Ectodermal cell (in vitro differentiated cells): ENCODE measurements at regions not wholly inside any gene's neighbourhood (a gene's known extent, or its start where the extent isn't known, plus 50 kb on each side); places are given as distances from the start of the nearest gene placed in this dataset.

Source experiments
- H3K27ac ChIP-seq: 2 replicates; pipeline ENCODE4 v1.7.0; 2013; ENCODE audit warnings: mild to moderate bottlenecking, low read depth, low read length; ENCODE audit not compliant: insufficient read depth, poor library complexity, severe bottlenecking
- H3K27me3 ChIP-seq: 2 replicates; pipeline ENCODE4 v1.7.0; 2013; ENCODE audit warnings: mild to moderate bottlenecking, low read length; ENCODE audit not compliant: insufficient read depth, control insufficient read depth, poor library complexity, severe bottlenecking
- H3K36me3 ChIP-seq: one replicate; pipeline ENCODE4 v1.7.0; 2013; ENCODE audit warnings: low read length; ENCODE audit not compliant: control insufficient read depth, insufficient read depth
- H3K4me1 ChIP-seq: one replicate; pipeline ENCODE4 v1.7.0; 2013; ENCODE audit warnings: low read length; ENCODE audit not compliant: control insufficient read depth, insufficient read depth
- H3K4me3 ChIP-seq: 2 replicates; pipeline ENCODE4 v1.7.0; 2013; ENCODE audit warnings: low read depth, low read length, control low read depth; ENCODE audit not compliant: insufficient read depth
- H3K9me3 ChIP-seq: 2 replicates; pipeline ENCODE4 v1.7.0; 2013; ENCODE audit warnings: mild to moderate bottlenecking, low read length, moderate library complexity; ENCODE audit not compliant: control insufficient read depth
- WGBS, 2 experiments: methylation state at CpG; one replicate each; pipeline ENCODE4 v1.1.7; 2013; ENCODE audit warnings: missing lambda C conversion rate in 2 of 2; 5-methylcytosine and 5-hydroxymethylcytosine counted together

- no peak overlapping the region for H3K27ac ChIP-seq
- no peak overlapping the region for H3K4me3 ChIP-seq
- peaks cover 4% of the 10 kb centered on the region for H3K4me1 ChIP-seq
- no peaks in the 10 kb centered on the region for H3K27me3 ChIP-seq
- WGBS, 2 experiments = 80 to 86% methylated on average over 4 of the region's 4 CpGs
- H3K36me3 ChIP-seq = no peaks in the 10 kb centered on the region
- H3K9me3 ChIP-seq = no peaks in the 10 kb centered on the region
These were observed 143.0 kb downstream of the FGF9 start for GRCh38 chr13:21813844-21814243.

- Histone ChIP-seq H3K9me3 (no peaks in the 10 kb centered on the region), H3K27me3 (no peaks in the 10 kb centered on the region), H3K4me3 (no peak overlapping the region), H3K36me3 (no peaks in the 10 kb centered on the region), H3K27ac (no peak overlapping the region), H3K4me1 (peaks cover 4% of the 10 kb centered on the region)
- WGBS, 2 experiments = 92 to 95% methylated on average over 6 to 7 of the region's 7 CpGs
These were observed 143.7 kb downstream of the FGF9 start for GRCh38 chr13:21814604-21815003.

GRCh38 chr13:21817878-21818277 lies 147.0 kb downstream of the FGF9 start:
- no peaks in the 10 kb centered on the region for H3K36me3 ChIP-seq
- H3K9me3 ChIP-seq = no peaks in the 10 kb centered on the region
- H3K27me3 ChIP-seq = no peaks in the 10 kb centered on the region
- H3K4me3 ChIP-seq = no peak overlapping the region
- WGBS, 2 experiments = 95 to 96% methylated on average over 25 of the region's 25 CpGs
- no peak overlapping the region for H3K27ac ChIP-seq
- no peaks in the 10 kb centered on the region for H3K4me1 ChIP-seq

- WGBS, 2 experiments = 93 to 95% methylated on average over 3 to 4 of the region's 4 CpGs
- Histone ChIP-seq H3K36me3 (no peaks in the 10 kb centered on the region), H3K27ac (no peak overlapping the region), H3K4me1 (no peaks in the 10 kb centered on the region), H3K27me3 (no peaks in the 10 kb centered on the region), H3K9me3 (no peaks in the 10 kb centered on the region), H3K4me3 (no peak overlapping the region)
These were observed 151.2 kb downstream of the FGF9 start for GRCh38 chr13:21822029-21822428.

- no peak overlapping the region for H3K4me3 ChIP-seq
- 91 to 92% methylated on average over 6 of the region's 6 CpGs for WGBS, 2 experiments
- H3K4me1 ChIP-seq = no peaks in the 10 kb centered on the region
- no peak overlapping the region for H3K27ac ChIP-seq
- no peaks in the 10 kb centered on the region for H3K27me3 ChIP-seq
- H3K9me3 ChIP-seq = no peaks in the 10 kb centered on the region
- H3K36me3 ChIP-seq = no peaks in the 10 kb centered on the region
These were observed 152.5 kb downstream of the FGF9 start for GRCh38 chr13:21823416-21823815.

GRCh38 chr13:21823949-21824348 lies 153.1 kb downstream of the FGF9 start:
- Histone ChIP-seq H3K4me1 (no peaks in the 10 kb centered on the region), H3K27ac (no peak overlapping the region), H3K9me3 (no peaks in the 10 kb centered on the region), H3K4me3 (no peak overlapping the region), H3K27me3 (no peaks in the 10 kb centered on the region), H3K36me3 (no peaks in the 10 kb centered on the region)
- WGBS, 2 experiments = 81 to 93% methylated on average over 1 of the region's 1 CpG

GRCh38 chr13:21825186-21825585 lies 154.3 kb downstream of the FGF9 start:
- Histone ChIP-seq H3K36me3 (no peaks in the 10 kb centered on the region), H3K4me1 (no peaks in the 10 kb centered on the region), H3K27ac (no peak overlapping the region), H3K27me3 (no peaks in the 10 kb centered on the region), H3K4me3 (no peak overlapping the region), H3K9me3 (no peaks in the 10 kb centered on the region)
- 93 to 96% methylated on average over 6 of the region's 6 CpGs for WGBS, 2 experiments

- no peaks in the 10 kb centered on the region for H3K36me3 ChIP-seq
- H3K4me3 ChIP-seq = no peak overlapping the region
- no peaks in the 10 kb centered on the region for H3K27me3 ChIP-seq
- H3K9me3 ChIP-seq = no peaks in the 10 kb centered on the region
- H3K4me1 ChIP-seq = no peaks in the 10 kb centered on the region
- H3K27ac ChIP-seq = no peak overlapping the region
- 91 to 92% methylated on average over 2 of the region's 2 CpGs for WGBS, 2 experiments
These were observed 154.9 kb downstream of the FGF9 start for GRCh38 chr13:21825801-21826200.

GRCh38 chr13:21826214-21827015 lies 155.5 kb downstream of the FGF9 start:
- H3K4me3 ChIP-seq = no peak overlapping the region
- no peaks in the 10 kb centered on the region for H3K36me3 ChIP-seq
- H3K27ac ChIP-seq = no peak overlapping the region
- WGBS, 2 experiments = 83 to 92% methylated on average over 1 to 2 of the region's 3 CpGs
- no peaks in the 10 kb centered on the region for H3K9me3 ChIP-seq
- H3K27me3 ChIP-seq = no peaks in the 10 kb centered on the region
- no peaks in the 10 kb centered on the region for H3K4me1 ChIP-seq

- Histone ChIP-seq H3K27ac (no peak overlapping the region), H3K9me3 (no peaks in the 10 kb centered on the region), H3K27me3 (no peaks in the 10 kb centered on the region), H3K4me1 (no peaks in the 10 kb centered on the region), H3K36me3 (no peaks in the 10 kb centered on the region), H3K4me3 (no peak overlapping the region)
- WGBS, 2 experiments = 91 to 96% methylated on average over 13 of the region's 13 CpGs
These were observed 160.9 kb downstream of the FGF9 start for GRCh38 chr13:21831654-21832324.
